H1 (cell line): ENCODE measurements at regions not wholly inside any gene's neighbourhood (a gene's known extent, or its start where the extent isn't known, plus 50 kb on each side); places are given as distances from the start of the nearest gene placed in this dataset.

Experiments
- CTCF ChIA-PET: fragments of 300-600 bp; sonication (Branson Sonifier 250); formaldehyde crosslinking; loops from one replicate; lab custom pipeline; 2021; ENCODE audit not compliant: partially characterized antibody; lab: Charles Lee
- POLR2A ChIA-PET: fragments of 300-600 bp; sonication (Branson Sonifier 250); formaldehyde crosslinking; loops from one replicate; lab custom pipeline; 2021; ENCODE audit warnings: inconsistent platforms; ENCODE audit not compliant: partially characterized antibody; lab: Charles Lee
- DNase-seq, 2 experiments: peaks; one replicate each; pipeline versions ENCODE4 v3.0.0 to v3.0.0-alpha.2; 2010 to 2022; ENCODE audit warnings: low spot score in 2 of 2, low read depth in 1 of 2, mixed read lengths in 1 of 2
- FAIRE-seq: peaks from 2 replicates; lab custom pipeline; 2011; peaks lifted over from hg19 to GRCh38; lab: Jason Lieb, UNC
- H2AFZ ChIP-seq: 2 replicates; pipeline ENCODE4 v1.8.1; 2012; ENCODE audit warnings: low read length, inconsistent platforms
- H2AK5ac ChIP-seq: 2 replicates; pipeline ENCODE4 v1.6.1; 2013; ENCODE audit warnings: low read depth, low read length
- H2BK120ac ChIP-seq: replicated peaks from 2 replicates; pipeline ENCODE3; 2013; ENCODE audit warnings: low read depth, low read length, inconsistent platforms
- H2BK12ac ChIP-seq: 2 replicates; pipeline ENCODE4 v1.6.1; 2013; ENCODE audit warnings: low read depth, low read length
- H2BK15ac ChIP-seq: 2 replicates; pipeline ENCODE4 v1.6.1; 2013; ENCODE audit warnings: low read length
- H2BK20ac ChIP-seq: 2 replicates; pipeline ENCODE4 v1.6.1; 2013; ENCODE audit warnings: low read length
- H2BK5ac ChIP-seq: 2 replicates; pipeline ENCODE4 v1.6.1; 2013; ENCODE audit warnings: low read depth, low read length
- H3K14ac ChIP-seq: 2 replicates; pipeline ENCODE4 v1.6.1; 2013; ENCODE audit warnings: inconsistent platforms; ENCODE audit not compliant: insufficient read length
- H3K18ac ChIP-seq: 2 replicates; pipeline ENCODE4 v1.6.1; 2013; ENCODE audit warnings: low read length; ENCODE audit errors: extremely low read depth
- H3K23ac ChIP-seq: 2 replicates; pipeline ENCODE4 v1.6.1; 2013; ENCODE audit warnings: inconsistent platforms; ENCODE audit not compliant: insufficient read length
- H3K23me2 ChIP-seq: 2 replicates; pipeline ENCODE4 v1.6.1; 2013; ENCODE audit warnings: low read depth, low read length
- H3K27ac ChIP-seq: 2 replicates; pipeline ENCODE4 v1.6.1; 2011; ENCODE audit warnings: low read depth, low read length, inconsistent platforms
- H3K27me3 ChIP-seq, 4 experiments: replicated peaks in 1 of 4; 1 replicate in 1 of 4; 2 replicates in 3 of 4; pipeline versions ENCODE4 v1.6.1 to v1.8.1; 2011 to 2013; ENCODE audit warnings: low read length in 3 of 4, mild to moderate bottlenecking in 3 of 4, inconsistent platforms in 2 of 4, mixed read lengths in 2 of 4, moderate library complexity in 1 of 4; ENCODE audit not compliant: control insufficient read depth in 3 of 4, insufficient read depth in 3 of 4; ENCODE audit errors: extremely low read depth in 1 of 4
- H3K36me3 ChIP-seq, 4 experiments: 2 replicates each; pipeline versions ENCODE4 v1.6.1 to v1.8.1; 2011 to 2013; ENCODE audit warnings: mild to moderate bottlenecking in 4 of 4, low read length in 3 of 4, moderate library complexity in 2 of 4, control low read depth in 1 of 4, inconsistent platforms in 1 of 4; ENCODE audit not compliant: insufficient read depth in 4 of 4, control insufficient read depth in 2 of 4
- H3K4ac ChIP-seq: replicated peaks from 2 replicates; pipeline ENCODE3; 2013; ENCODE audit warnings: low read length, low read depth, mixed read lengths, inconsistent platforms; ENCODE audit not compliant: insufficient read length
- H3K4me1 ChIP-seq, 4 experiments: replicated peaks in 1 of 4; 1 replicate in 1 of 4; 2 replicates in 3 of 4; pipeline versions ENCODE4 v1.6.1 to v1.8.1; 2011 to 2013; ENCODE audit warnings: low read length in 3 of 4, inconsistent platforms in 2 of 4, mixed read lengths in 1 of 4; ENCODE audit not compliant: insufficient read depth in 4 of 4, control insufficient read depth in 3 of 4
- H3K4me2 ChIP-seq, 2 experiments: 2 replicates each; pipeline versions ENCODE4 v1.6.1 to v1.8.1; 2011 to 2013; ENCODE audit warnings: low read depth in 2 of 2, low read length in 2 of 2, control low read depth in 1 of 2, inconsistent platforms in 1 of 2, mild to moderate bottlenecking in 1 of 2; ENCODE audit not compliant: insufficient read depth in 1 of 2
- H3K4me3 ChIP-seq, 4 experiments: fragments of 200-600, 300-600 bp in 1 of 4; sonication (generic), shearing (Covaris generic), sonication (Bioruptor Twin) in 1 of 4; 2 replicates each; pipeline versions ENCODE4 v1.5.1 to v1.8.1; 2011 to 2016; ENCODE audit warnings: low read length in 4 of 4, low read depth in 3 of 4, control low read depth in 2 of 4, inconsistent platforms in 2 of 4, mild to moderate bottlenecking in 2 of 4, mixed read lengths in 1 of 4, moderate library complexity in 1 of 4; ENCODE audit not compliant: insufficient read depth in 2 of 4; ENCODE audit errors: extremely low read depth in 1 of 4
- H3K56ac ChIP-seq: replicated peaks from 2 replicates; pipeline ENCODE3; 2013; ENCODE audit warnings: low read depth, mild to moderate bottlenecking, mixed read lengths, low read length, inconsistent platforms; ENCODE audit not compliant: insufficient read length
- H3K79me1 ChIP-seq: 2 replicates; pipeline ENCODE4 v1.6.1; 2013; ENCODE audit warnings: low read depth, low read length, control low read depth
- H3K79me2 ChIP-seq, 2 experiments: 2 replicates each; pipeline versions ENCODE4 v1.6.1 to v1.8.1; 2012 to 2013; ENCODE audit warnings: low read length in 2 of 2, mild to moderate bottlenecking in 2 of 2, inconsistent platforms in 1 of 2; ENCODE audit not compliant: insufficient read depth in 2 of 2, control insufficient read depth in 1 of 2
- H3K9ac ChIP-seq, 4 experiments: replicated peaks in 1 of 4; 1 replicate in 1 of 4; 2 replicates in 3 of 4; pipeline versions ENCODE4 v1.6.1 to v1.8.1; 2011 to 2013; ENCODE audit warnings: low read depth in 3 of 4, low read length in 3 of 4, control low read depth in 2 of 4, mild to moderate bottlenecking in 2 of 4, moderate library complexity in 2 of 4, inconsistent platforms in 1 of 4; ENCODE audit errors: extremely low read depth in 1 of 4
- H3K9me3 ChIP-seq, 2 experiments: 2 replicates each; pipeline versions ENCODE4 v1.6.1 to v1.8.1; 2012 to 2013; ENCODE audit warnings: mild to moderate bottlenecking in 2 of 2, moderate library complexity in 2 of 2, control low read depth in 1 of 2, inconsistent platforms in 1 of 2, low read depth in 1 of 2, low read length in 1 of 2, mixed read lengths in 1 of 2; ENCODE audit not compliant: insufficient read depth in 2 of 2
- H4K20me1 ChIP-seq, 2 experiments: replicated peaks in 1 of 2; 2 replicates each; pipeline versions ENCODE3 to v1.8.1; 2011 to 2013; ENCODE audit warnings: inconsistent platforms in 2 of 2, low read length in 2 of 2, mild to moderate bottlenecking in 1 of 2; ENCODE audit not compliant: insufficient read depth in 2 of 2, control insufficient read depth in 1 of 2
- H4K5ac ChIP-seq: 2 replicates; pipeline ENCODE4 v1.6.1; 2013; ENCODE audit warnings: low read length, low read depth, mixed read lengths, inconsistent platforms; ENCODE audit not compliant: insufficient read length
- H4K8ac ChIP-seq: 2 replicates; pipeline ENCODE4 v1.8.0; 2013; ENCODE audit warnings: mild to moderate bottlenecking, moderate library complexity, low read length, inconsistent platforms; ENCODE audit not compliant: insufficient read depth; ENCODE audit errors: extremely low read depth
- H4K91ac ChIP-seq: replicated peaks from 2 replicates; pipeline ENCODE3; 2013; ENCODE audit warnings: low read length, mixed read lengths, inconsistent platforms; ENCODE audit not compliant: insufficient read length
- CBX8 ChIP-seq: fragments of 300-800, 300-1000 bp; sonication (generic); IDR thresholded peaks from 2 replicates; pipeline ENCODE4 v1.7.1; 2016; ENCODE audit warnings: low read depth, low read length, borderline replicate concordance
- WGBS, 2 experiments: shearing (Covaris generic) in 1 of 2; methylation state at CpG; one replicate each; pipeline versions ENCODE4 v1.1.6 to v1.1.7; 2013 to 2015; ENCODE audit warnings: low lambda C conversion rate in 2 of 2, mixed read lengths in 2 of 2, inconsistent platforms in 1 of 2, low coverage in 1 of 2, missing lambda C conversion rate in 1 of 2; ENCODE audit not compliant: insufficient replicate concordance in 2 of 2, insufficient coverage in 1 of 2, insufficient read length in 1 of 2; ENCODE audit errors: extremely low coverage in 1 of 2, missing lambda C conversion rate in 1 of 2; 5-methylcytosine and 5-hydroxymethylcytosine counted together

- Histone ChIP-seq H3K36me3 (no peaks in the 10 kb centered on the region), H4K20me1 (no peaks in the 10 kb centered on the region), H3K4me2 (no peak overlapping the region), H3K79me2 (no peaks in the 10 kb centered on the region), H2AK5ac (no peak overlapping the region), H3K14ac (no peak overlapping the region), H2BK20ac (no peak overlapping the region), H2AFZ (no peak overlapping the region), H4K91ac (no peak overlapping the region), H4K8ac (no peak overlapping the region), H3K18ac (no peak overlapping the region), H2BK15ac (no peak overlapping the region), H3K56ac (no peak overlapping the region), H3K9ac (no peak overlapping the region), H3K9me3 (no peaks in the 10 kb centered on the region), H3K23ac (no peak overlapping the region), H3K4me3 (no peak overlapping the region), H3K23me2 (no peaks in the 10 kb centered on the region), H2BK120ac (no peak overlapping the region), H3K4ac (no peak overlapping the region), H2BK5ac (no peak overlapping the region), H3K79me1 (no peaks in the 10 kb centered on the region), H3K27me3 (no peaks in the 10 kb centered on the region), H4K5ac (no peak overlapping the region), H3K4me1 (peaks cover 0 to 3% (median 0%) of the 10 kb centered on the region in 4 experiments; a peak in 1 of 7 replicates), H3K27ac (no peak overlapping the region), H2BK12ac (no peak overlapping the region)
- DNase-seq (no peak), FAIRE-seq (no peak)
- no peak for TF ChIP-seq CBX8
- 91% methylated on average over 3 of the region's 3 CpGs; no CpG with 5 or more reads in 1 of the 2 experiments for WGBS, 2 experiments
- CTCF ChIA-PET = interaction anchor here (0.6 to 1.1 kb wide), 3 partner anchors 46 to 313 kb away, joined by 3 read pairs; no protein-coding TSS in a partner anchor
- POLR2A ChIA-PET = no interaction called here
These were observed 568.3 kb upstream of the SALL1 start for GRCh38 chr16:51719376-51719775.
